ENCODE measurements at regions not wholly inside any gene's neighbourhood (a gene's known extent, or its start where the extent isn't known, plus 50 kb on each side); places are given as distances from the start of the nearest gene placed in this dataset.

DNA sequence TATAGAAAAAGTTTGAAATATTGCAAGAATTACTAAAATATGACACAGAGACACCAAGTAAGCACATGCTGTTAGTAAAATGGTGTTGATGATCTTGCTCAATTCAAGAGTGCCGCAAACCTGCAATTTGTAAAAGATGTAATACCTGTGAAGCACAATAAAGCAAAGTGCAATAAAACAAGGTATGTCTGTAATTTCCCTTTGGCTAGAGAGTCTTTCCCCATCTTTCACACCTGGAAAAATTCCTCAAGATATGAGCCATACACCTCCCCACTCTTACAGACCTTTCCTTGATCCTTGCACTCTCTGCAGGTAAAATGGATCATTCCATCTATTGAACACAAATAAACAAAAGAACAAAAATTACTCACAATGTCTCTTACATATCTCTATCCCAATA lies 597.8 kb downstream of the EFNA5 start:
- no peak for DNase-seq (ENCODE audit: low read depth in 2 of 2)

DNA sequence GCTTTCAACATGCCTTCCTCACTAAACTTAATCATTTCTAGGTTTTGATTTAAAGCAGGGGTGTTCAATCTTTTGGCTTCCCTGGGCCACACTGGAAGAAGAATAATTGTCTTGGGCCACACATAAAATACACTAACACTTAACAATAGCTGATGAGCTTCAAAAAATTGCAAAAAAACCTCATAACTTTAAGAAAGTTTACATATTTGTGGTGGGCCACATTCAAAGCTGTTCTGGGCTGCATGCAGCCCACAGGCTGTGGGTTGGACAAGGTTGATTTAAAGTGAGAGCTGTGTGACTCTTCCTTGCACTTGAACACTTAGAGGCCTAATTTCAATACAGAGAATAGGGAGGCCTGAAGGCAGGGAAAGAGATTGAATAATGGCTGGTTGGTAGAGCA lies 598.3 kb downstream of the EFNA5 start:
- no peak for DNase-seq (ENCODE audit: low read depth in 2 of 2)

GRCh38 chr5:107068782-107069181 lies 602.0 kb downstream of the EFNA5 start:
- no peak for DNase-seq (ENCODE audit: low read depth in 2 of 2)

GRCh38 chr5:107067395-107067794 lies 603.3 kb downstream of the EFNA5 start:
- DNase-seq (ENCODE audit: low read depth in 2 of 2) = no peak

- no peak for DNase-seq (ENCODE audit: low read depth in 2 of 2)
These were observed 607.2 kb downstream of the EFNA5 start for GRCh38 chr5:107063511-107063910.

- no peak for DNase-seq (ENCODE audit: low read depth in 2 of 2)
These were observed 611.9 kb downstream of the EFNA5 start for GRCh38 chr5:107058803-107059202.

DNA sequence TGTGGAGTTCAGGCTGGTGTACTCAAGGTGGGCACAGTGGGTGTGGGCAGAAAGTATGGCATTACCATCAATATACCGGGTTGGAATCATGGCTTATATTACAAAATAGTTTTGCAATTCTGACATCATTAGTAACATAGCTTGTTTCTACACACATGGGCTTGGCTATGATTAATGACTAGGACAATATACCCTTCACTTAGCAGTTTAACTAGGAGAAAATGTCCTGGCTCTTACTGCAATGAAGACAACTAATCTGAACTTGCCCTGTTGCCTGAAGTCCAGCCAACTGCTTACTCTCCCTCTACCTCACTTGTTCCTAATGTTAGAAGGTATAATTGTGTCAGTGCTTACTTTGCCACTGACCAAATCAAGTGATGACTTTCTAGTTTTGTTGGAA lies 612.5 kb downstream of the EFNA5 start:
- DNase-seq (ENCODE audit: low read depth in 2 of 2) = no peak

DNA sequence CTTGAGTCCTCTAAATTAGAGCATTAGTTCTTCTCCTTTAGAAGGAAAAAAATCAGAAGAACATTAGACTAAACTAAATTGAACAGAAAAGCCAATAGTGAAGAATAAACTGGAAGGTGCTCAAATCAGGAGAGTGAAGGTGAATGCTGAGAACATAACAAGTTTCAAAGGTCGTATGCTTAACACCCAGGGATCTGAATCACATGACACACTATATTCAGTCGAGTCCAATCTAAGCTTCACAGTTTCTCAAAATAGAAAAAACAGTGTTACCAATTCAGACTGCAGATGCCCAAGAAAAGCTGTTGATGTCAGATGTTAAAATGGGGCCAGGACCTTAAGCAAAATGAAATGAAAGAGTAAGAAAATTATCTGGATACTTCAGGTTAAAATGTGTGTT lies 614.5 kb downstream of the EFNA5 start:
- DNase-seq (ENCODE audit: low read depth in 2 of 2) = no peak

GRCh38 chr5:107047048-107047447 lies 623.7 kb downstream of the EFNA5 start:
- no peak for DNase-seq (ENCODE audit: low read depth in 2 of 2)

DNA sequence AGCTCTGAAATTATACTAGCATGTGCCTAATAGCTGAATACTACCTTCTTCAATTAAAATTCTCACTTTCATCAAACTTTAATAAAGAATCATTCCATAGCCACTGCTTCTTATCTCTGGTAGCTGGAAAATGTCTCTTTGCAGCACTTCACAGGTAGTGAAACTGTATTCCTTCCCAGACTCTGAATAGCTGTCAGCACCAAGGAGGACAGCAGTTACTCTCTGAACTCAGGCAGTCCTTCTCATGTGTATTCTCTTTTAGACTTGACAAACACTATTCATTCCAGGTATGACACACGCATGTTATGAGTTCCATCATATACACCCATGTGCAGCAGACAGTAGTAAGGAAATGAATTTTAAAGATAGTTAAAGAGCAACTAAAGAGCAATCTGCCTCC lies 627.1 kb downstream of the EFNA5 start:
- DNase-seq (ENCODE audit: low read depth in 2 of 2) = no peak

DNA sequence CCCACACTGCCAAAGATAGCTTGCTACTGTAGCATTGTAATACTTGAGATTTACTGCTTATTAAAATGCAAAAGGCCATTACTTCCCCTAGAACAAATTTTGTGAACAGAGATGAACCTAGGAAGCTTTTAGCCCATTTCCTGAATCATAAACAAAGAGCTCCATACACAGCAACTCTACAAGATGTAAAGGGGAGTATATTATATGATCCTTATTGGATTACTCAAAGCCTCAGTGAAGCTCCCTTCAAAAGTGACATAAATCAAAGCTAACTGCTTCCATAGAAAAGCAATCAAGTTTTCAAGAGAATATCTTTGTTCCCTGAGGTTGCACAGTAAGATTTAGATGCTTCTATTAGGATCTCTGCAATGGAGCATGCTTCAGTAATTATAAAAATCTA lies 629.8 kb downstream of the EFNA5 start:
- no peak for DNase-seq (ENCODE audit: low read depth in 2 of 2)

- DNase-seq (ENCODE audit: low read depth in 2 of 2) = no peak
These were observed 638.1 kb downstream of the EFNA5 start for GRCh38 chr5:107032629-107033028.

GRCh38 chr5:107028938-107029337 lies 641.8 kb downstream of the EFNA5 start:
- DNase-seq (ENCODE audit: low read depth in 2 of 2) = no peak

DNA sequence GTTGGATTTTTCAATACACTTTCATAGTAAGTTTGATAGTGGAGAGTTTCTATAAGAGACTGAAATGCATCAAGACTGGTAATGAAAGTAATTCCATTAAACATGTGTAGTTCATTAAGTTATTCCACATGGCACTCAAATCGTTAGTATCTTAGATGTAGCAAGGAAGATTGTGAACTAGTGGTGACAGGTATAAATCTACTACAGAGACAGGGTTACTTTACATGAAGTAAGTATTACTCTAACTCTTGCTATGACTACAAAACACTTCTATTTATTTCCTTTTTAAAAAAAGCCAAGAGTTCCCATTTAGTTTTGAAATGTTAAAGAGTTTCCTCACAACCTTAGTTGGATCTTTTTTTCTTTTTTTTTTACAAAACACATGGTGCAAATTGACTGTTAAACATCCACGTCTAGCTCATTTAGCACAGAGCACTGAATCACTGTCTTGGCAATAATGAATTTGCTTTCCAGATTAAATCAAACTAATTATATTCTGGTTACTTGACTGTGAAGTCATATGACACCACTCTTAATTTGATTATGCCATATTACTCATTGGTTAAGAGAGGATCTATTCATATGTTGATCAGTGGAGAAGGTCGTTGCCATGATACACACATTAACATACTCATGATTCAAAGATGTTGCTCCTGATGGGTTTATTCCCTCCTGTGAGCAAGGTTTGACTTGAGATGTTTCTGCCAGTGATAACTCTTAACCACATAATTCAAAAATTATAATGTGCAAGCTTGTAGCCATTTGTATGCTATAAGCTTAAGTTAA lies 644.8 kb downstream of the EFNA5 start:
- DNase-seq (ENCODE audit: low read depth in 2 of 2) = no peak

- no peak for DNase-seq (ENCODE audit: low read depth in 2 of 2)
These were observed 647.0 kb downstream of the EFNA5 start for GRCh38 chr5:107023732-107024131.

DNA sequence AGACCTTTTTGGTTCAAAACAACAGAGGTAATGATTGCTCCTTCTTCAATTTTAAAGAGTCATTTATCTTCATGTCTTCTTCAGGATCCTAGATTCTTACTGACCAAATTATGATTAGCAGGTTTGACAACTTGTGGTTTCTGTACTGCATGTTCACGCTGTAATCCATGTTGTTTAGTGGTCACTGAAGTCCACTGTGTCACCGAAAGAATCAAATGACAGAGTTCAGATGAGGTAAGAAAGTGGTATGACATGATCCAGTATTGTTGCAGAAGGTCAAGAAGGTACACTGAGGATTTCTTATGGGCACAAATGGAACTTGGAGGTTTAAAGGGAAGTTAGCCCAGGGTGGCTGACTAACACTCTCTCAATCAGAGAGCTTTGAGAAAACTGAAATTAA lies 649.2 kb downstream of the EFNA5 start:
- DNase-seq (ENCODE audit: low read depth in 2 of 2) = no peak

DNA sequence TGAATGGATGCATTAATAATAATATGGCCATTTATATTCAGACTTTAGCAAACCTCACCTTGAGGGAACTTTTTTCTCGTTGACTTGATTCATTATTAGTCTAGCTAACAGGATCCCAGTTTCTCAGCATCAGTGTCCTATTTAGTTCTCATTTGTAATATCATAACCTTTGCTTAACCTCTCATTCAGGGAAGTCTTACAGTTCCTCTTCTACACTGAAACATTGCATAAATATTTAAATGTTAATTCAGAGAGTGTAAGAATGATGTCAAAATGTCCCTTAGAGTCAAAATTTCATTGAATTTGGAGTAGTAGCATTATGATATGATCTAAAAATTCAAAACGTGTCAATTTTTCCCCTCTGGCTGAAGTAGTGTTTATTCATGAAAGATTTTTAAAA lies 650.1 kb downstream of the EFNA5 start:
- no peak for DNase-seq (ENCODE audit: low read depth in 2 of 2)

DNA sequence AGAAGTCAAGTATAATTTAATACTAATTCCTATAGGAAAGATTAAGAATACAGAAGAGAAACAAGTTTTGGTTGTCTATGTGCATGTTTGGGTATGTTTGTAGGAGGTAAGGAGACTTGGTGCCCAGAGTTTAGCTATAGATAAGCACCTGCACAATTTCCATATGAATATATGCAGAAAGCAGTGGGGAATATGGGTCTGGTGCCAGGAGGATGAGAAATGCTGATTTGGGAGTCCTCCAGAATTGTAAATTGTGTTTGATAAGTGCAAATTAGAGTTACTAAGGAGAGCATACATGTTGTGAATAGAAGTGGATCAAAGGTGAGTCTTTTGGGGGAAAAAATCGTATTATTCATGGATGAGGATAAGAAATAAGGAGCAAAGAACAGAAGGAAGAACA lies 653.1 kb downstream of the EFNA5 start:
- DNase-seq (ENCODE audit: low read depth in 2 of 2) = no peak

DNA sequence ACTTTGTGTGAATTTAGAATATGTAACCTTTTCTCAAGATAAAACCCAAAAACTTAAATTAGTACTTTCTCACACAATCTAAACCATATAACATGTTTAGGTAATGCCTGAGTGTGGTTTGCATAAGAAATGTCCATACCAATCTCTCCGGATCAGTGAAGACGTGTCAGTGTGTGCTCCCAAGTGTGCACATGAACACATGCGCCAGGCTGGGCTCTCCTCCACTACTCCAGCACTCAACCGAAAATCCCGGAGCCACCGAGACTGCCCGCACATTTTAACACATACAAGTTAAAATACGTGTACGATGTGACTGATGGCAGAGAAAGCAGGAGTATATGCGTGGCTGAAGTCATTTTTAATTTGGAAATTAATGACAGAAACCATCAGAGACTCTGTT lies 658.4 kb downstream of the EFNA5 start:
- DNase-seq (ENCODE audit: low read depth in 2 of 2) = no peak

GRCh38 chr5:107011605-107012004 lies 659.1 kb downstream of the EFNA5 start:
- no peak for DNase-seq (ENCODE audit: low read depth in 2 of 2)

DNA sequence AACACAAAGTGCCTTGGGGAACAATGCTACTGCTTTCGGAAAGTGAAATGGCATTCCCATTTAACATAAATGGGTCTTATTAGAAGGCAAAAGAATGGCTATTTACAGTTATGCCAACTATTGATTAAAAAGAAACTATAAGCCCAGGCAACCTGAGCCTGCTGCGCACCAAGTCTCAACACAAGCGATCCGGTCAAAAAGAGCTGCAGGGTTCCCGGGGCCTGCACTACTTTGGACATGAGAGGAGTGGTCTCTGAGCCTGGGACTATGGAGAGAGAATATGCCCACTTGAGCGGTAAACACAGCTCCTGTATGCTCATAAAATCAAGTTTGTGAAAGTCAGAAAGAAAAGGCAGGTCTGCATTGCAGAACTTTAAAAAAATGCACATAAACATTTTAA lies 660.7 kb downstream of the EFNA5 start:
- DNase-seq (ENCODE audit: low read depth in 2 of 2) = no peak

DNA sequence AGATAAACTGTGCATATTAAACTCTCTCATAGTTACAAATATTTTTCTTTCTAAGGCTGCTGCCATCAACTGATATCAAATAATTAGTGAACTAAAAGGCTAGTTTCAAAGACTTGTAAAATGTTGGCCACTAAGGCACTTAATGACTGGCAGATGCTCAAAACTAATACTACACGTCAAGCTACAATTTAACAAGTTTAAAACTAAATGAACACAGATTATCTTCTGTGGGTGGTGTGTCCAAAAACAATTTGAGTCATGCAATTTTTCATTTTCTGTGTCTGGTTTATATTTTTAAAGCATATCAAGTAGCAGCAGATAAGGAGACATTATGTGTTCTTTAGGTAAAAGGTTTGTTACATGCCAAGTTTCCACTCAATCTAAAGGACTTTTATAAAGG lies 665.1 kb downstream of the EFNA5 start:
- DNase-seq (ENCODE audit: low read depth in 2 of 2) = no peak

- DNase-seq (ENCODE audit: low read depth in 2 of 2) = no peak
These were observed 665.6 kb downstream of the EFNA5 start for GRCh38 chr5:107005161-107005560.

DNA sequence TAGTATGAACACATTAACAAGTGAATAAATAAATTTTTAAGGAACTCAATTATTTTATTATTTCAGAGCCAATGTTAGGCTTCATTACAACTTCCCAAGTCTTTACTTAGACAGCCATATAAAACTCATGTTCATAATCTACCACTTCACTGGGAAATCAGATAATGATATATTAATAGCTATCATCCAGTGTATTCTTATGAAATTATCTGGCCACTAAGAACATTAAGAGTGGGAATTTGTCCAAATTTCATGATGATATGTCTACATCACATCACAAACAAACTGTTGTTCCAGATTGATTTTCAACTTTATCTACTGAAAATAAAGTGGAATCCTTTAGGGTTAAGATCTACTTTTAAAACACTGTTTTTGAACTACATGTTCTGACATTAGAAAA lies 668.6 kb downstream of the EFNA5 start:
- no peak for DNase-seq (ENCODE audit: low read depth in 2 of 2)

All from stimulated activated CD4-positive, alpha-beta T cell treated with anti-CD3 and anti-CD28 coated beads, Interleukin-4, amount 100 ng/mL, for 48 hours (primary cell).